ENCODE measurements at regions not wholly inside any gene's neighbourhood (a gene's known extent, or its start where the extent isn't known, plus 50 kb on each side); places are given as distances from the start of the nearest gene placed in this dataset.

DNA sequence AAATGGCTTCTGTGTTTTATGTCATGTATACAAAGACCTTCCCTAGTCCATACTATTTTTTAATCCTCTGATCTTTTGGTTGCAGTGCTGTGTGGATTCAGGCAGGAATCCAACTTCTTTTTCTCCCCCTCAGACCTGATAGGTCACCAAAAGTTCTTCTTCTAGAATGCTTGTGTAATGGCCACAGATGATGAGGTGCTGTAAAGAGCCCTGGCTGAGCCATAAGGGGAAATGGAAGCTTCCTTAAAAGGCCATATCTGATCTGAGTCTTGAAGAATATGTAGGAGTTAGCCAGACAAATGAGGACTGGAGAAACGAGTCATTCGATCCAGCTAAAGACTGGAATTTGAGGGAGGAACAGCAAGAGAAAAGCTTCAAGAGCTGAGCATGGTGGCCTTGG, 353.9 kb downstream of the PCNX1 start:
- peaks cover 18% of the 10 kb centered on the region for H3K9me3 Mint-ChIP-seq
- no peaks in the 10 kb centered on the region for H3K36me3 Mint-ChIP-seq
- DNase-seq (ENCODE audit: extremely low spot score, unreplicated experiment): no peak
- no peak overlapping the region for H3K27ac Mint-ChIP-seq
- no peak overlapping the region for H3K4me3 Mint-ChIP-seq
- no peaks in the 10 kb centered on the region for H3K27me3 Mint-ChIP-seq
- TF ChIP-seq, protein P1, sequence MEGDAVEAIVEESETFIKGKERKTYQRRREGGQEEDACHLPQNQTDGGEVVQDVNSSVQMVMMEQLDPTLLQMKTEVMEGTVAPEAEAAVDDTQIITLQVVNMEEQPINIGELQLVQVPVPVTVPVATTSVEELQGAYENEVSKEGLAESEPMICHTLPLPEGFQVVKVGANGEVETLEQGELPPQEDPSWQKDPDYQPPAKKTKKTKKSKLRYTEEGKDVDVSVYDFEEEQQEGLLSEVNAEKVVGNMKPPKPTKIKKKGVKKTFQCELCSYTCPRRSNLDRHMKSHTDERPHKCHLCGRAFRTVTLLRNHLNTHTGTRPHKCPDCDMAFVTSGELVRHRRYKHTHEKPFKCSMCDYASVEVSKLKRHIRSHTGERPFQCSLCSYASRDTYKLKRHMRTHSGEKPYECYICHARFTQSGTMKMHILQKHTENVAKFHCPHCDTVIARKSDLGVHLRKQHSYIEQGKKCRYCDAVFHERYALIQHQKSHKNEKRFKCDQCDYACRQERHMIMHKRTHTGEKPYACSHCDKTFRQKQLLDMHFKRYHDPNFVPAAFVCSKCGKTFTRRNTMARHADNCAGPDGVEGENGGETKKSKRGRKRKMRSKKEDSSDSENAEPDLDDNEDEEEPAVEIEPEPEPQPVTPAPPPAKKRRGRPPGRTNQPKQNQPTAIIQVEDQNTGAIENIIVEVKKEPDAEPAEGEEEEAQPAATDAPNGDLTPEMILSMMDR (conservative IDR thresholded peaks at IDR 0.05): no peak
- H3K4me1 Mint-ChIP-seq (ENCODE audit: unreplicated experiment): no peaks in the 10 kb centered on the region

DNA sequence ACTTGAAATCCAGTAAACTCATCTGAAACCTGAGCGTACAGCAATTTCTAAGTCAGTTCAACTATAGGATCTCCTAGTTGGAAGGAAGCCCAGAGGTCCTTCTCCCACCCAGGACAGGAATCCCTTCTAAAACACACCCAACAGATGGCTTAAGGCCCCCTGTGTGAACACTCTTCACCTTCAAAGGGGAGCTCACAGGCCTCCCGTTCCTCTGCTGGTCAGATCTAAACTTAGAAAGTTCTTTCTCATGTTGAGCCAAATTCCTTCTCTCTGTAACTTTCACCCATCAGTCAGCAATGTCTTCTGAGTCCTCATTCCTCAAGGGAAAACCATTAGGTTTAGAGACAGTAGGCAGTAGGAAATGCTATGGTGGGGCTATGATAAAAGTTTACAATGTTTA, 355.2 kb downstream of the PCNX1 start:
- TF ChIP-seq, protein P1 (conservative IDR thresholded peaks at IDR 0.05): no peak
- no peak overlapping the region for H3K27ac Mint-ChIP-seq
- H3K4me1 Mint-ChIP-seq (ENCODE audit: unreplicated experiment): no peaks in the 10 kb centered on the region
- peaks cover 18% of the 10 kb centered on the region for H3K9me3 Mint-ChIP-seq
- H3K36me3 Mint-ChIP-seq: no peaks in the 10 kb centered on the region
- H3K4me3 Mint-ChIP-seq: no peak overlapping the region
- DNase-seq (ENCODE audit: extremely low spot score, unreplicated experiment): no peak
- no peaks in the 10 kb centered on the region for H3K27me3 Mint-ChIP-seq

DNA sequence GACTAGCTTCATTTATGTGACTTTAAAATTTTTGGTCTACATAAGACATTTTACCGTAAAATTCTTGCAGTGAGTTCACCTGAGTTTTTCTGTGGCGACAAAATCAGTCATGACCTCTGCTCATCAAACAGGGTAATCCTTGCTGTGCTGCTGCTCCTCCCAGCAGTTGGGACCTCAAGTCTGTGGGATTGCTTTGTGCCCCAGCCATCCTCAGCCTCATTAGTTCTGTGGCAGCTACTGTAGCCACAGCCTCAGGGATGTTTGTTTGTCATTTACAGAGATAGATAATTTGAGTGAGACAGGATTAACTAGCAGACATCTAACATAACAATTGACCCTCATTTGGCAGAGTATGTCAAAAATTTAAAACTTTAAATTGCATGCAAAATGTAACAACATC, 357.0 kb downstream of the PCNX1 start:
- TF ChIP-seq, protein P1 (conservative IDR thresholded peaks at IDR 0.05): no peak
- no peaks in the 10 kb centered on the region for H3K36me3 Mint-ChIP-seq
- no peaks in the 10 kb centered on the region for H3K27me3 Mint-ChIP-seq

DNA sequence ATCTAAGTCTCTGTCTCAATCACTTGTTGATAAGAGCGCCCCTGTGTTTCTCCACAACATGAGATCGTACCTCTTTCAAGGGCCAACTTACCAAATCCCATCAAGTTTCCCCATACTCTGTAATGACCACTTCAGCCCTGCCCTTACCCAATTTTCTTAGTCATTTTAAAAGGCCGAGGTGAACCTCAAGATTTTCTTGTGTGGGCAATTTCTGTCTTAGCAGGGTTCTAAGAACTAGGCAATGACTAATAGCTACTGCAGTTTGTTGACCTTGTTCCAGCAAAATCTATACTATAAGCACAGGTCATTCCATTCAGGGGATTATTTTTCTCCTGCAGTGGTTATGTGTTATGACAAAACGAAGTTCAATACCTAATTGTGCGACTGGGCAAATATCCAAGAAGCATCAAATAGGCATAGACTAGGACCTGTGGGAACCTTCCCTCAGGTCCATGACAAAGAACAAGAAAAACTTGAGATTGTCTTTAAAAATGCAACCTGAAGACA, 359.8 kb downstream of the PCNX1 start:
- TF ChIP-seq, protein P1 (conservative IDR thresholded peaks at IDR 0.05): no peak
- no peaks in the 10 kb centered on the region for H3K27me3 Mint-ChIP-seq
- H3K4me3 Mint-ChIP-seq: no peak overlapping the region
- no peak for DNase-seq (ENCODE audit: extremely low spot score, unreplicated experiment)
- no peaks in the 10 kb centered on the region for H3K4me1 Mint-ChIP-seq (ENCODE audit: unreplicated experiment)
- H3K27ac Mint-ChIP-seq: no peak overlapping the region
- no peaks in the 10 kb centered on the region for H3K36me3 Mint-ChIP-seq
- peaks cover 14% of the 10 kb centered on the region for H3K9me3 Mint-ChIP-seq

More for the DNA sequence above, 357.0 kb downstream of the PCNX1 start:
- Mint-ChIP-seq H3K9me3 (peaks cover 20% of the 10 kb centered on the region), H3K27ac (no peak overlapping the region), H3K4me3 (no peak overlapping the region), H3K4me1 (ENCODE audit: unreplicated experiment) (no peaks in the 10 kb centered on the region)
- DNase-seq (ENCODE audit: extremely low spot score, unreplicated experiment): no peak

DNA sequence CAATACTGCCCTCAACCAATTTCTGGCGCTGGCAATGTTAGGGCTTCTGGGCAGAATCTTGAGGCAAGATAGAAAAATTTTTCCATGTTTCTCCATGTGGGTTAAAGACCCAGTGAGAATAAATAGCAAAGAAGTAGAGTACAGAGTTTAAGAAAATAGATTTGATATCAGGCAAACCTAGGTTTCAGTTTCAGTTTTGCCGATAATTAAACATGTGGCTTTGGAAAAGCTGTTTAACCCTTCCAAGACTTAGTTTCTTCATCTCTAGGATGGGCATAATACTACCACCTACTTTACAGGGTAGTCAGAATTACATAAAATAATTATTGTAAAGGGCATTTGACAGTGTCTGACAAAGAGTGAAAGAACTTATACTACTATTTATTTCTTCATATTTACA, 360.4 kb downstream of the PCNX1 start:
- Mint-ChIP-seq H3K4me3 (no peak overlapping the region), H3K27me3 (no peaks in the 10 kb centered on the region), H3K4me1 (ENCODE audit: unreplicated experiment) (no peaks in the 10 kb centered on the region), H3K27ac (no peak overlapping the region), H3K9me3 (peaks cover 14% of the 10 kb centered on the region), H3K36me3 (no peaks in the 10 kb centered on the region)
- DNase-seq (ENCODE audit: extremely low spot score, unreplicated experiment): no peak
- TF ChIP-seq, protein P1 (conservative IDR thresholded peaks at IDR 0.05): no peak

DNA sequence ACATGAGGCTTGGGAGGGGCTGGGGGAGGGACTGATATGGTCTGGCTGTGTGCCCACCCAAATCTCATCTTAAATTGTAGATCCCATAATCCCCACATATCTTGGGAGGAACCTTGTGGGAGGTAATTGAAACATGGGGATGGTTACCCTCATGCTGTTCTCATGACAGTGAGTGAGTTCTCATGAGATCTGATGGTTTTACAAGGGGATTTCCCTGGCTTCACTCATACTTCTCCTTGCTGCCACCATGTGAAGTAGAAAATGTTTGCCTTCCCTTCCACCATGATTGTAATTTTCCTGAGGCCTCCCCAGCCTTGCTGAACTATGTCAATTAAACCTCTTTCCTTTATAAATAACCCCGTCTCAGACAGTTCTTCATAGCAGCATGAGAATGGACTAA, 362.9 kb downstream of the PCNX1 start:
- Mint-ChIP-seq H3K9me3 (peaks cover 14% of the 10 kb centered on the region), H3K4me1 (ENCODE audit: unreplicated experiment) (no peaks in the 10 kb centered on the region), H3K36me3 (no peaks in the 10 kb centered on the region), H3K4me3 (no peak overlapping the region), H3K27ac (no peak overlapping the region), H3K27me3 (no peaks in the 10 kb centered on the region)
- TF ChIP-seq, protein P1 (conservative IDR thresholded peaks at IDR 0.05): no peak
- no peak for DNase-seq (ENCODE audit: extremely low spot score, unreplicated experiment)

Data from type B pancreatic cell (in vitro differentiated cells).